A204.1 (cell line): ENCODE measurements at regions not wholly inside any gene's neighbourhood (a gene's known extent, or its start where the extent isn't known, plus 50 kb on each side); places are given as distances from the start of the nearest gene placed in this dataset.

ENCODE experiments used
- FAIRE-seq: peaks from 2 replicates; lab custom pipeline; 2012; peaks lifted over from hg19 to GRCh38; lab: Jason Lieb, UNC

DNA sequence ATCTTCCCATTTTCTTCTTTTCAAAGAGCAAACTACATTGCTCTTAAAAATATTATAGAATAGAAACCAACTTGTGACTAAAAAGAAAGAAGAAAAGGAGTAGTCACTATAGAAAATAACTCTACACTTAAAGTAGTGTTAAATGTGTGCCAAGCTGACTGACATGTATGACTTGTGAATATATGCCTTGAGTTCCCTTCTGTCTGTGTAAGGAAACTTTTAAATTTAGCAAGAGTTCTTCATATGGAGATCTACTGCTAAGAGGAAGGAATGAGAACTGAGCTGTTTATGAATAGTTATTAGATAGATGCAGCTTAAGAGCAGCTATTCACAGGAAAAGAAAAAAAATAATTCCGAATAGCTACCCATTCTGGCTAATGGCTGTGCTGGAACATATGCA is 1221.7 kb upstream of the ZEB2 start:
- FAIRE-seq = no peak

GRCh38 chr2:145741181-145741580 is 1221.3 kb upstream of the ZEB2 start:
- no peak for FAIRE-seq

GRCh38 chr2:145740302-145740701 is 1220.4 kb upstream of the ZEB2 start:
- FAIRE-seq = no peak

- no peak for FAIRE-seq
These were observed 1219.8 kb upstream of the ZEB2 start for GRCh38 chr2:145739681-145740080.

GRCh38 chr2:145736871-145737270 is 1217.0 kb upstream of the ZEB2 start:
- FAIRE-seq = no peak

- no peak for FAIRE-seq
These were observed 1211.5 kb upstream of the ZEB2 start for GRCh38 chr2:145731467-145731866.

DNA sequence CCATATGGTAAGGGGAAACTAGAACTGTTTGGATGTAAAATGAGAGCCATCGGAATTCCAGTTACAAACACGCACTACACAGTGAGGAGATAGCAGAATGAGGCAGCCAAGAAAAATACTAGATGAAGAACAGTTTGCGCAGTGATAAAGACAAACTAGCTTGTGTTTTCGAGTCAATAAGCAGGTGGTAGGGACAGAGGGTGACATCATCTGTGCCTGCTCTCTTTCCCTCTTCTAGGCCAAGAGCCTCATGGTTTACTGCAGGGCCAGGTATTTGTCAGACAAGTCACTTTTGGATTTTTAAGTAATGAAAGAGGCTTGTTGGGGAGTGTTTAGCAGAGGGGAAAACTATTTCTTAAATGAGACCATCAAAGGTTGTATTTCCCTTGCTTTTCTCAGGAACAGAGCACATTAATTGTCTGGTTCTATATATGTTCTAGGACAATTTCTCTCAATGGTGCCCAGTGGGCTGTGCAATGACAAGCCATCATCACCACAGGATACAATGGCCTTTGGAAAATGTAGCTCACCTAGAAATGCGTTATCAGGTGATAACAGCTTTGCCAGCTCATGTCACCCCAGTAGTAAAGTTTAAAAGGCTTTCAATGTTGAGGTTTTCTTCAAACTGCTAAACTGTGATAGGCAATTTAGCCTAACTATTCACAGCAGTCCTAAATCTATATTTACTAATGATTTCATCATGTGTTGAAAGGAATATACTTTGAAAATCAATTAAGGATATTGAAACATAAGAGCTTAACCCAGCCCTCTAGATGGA is 1210.3 kb upstream of the ZEB2 start:
- FAIRE-seq = no peak

DNA sequence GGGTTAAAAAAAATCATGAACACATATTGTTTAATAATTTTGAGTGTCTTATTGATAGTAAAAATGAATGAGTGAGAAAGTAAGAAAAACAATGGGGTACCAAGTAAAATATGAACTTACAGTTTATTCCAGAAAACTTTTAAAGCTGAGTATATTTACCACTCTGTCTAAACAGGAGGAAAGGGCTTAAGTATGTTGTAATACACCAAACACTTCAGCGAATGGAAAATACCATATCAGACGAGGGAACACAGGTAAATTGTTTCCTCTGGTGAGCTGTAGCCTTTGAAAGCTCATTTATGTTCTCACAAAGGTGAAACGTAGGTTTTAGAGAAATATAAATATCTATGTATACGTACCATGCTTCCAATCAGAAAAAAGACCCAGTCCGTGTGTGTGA is 1209.6 kb upstream of the ZEB2 start:
- FAIRE-seq = no peak

DNA sequence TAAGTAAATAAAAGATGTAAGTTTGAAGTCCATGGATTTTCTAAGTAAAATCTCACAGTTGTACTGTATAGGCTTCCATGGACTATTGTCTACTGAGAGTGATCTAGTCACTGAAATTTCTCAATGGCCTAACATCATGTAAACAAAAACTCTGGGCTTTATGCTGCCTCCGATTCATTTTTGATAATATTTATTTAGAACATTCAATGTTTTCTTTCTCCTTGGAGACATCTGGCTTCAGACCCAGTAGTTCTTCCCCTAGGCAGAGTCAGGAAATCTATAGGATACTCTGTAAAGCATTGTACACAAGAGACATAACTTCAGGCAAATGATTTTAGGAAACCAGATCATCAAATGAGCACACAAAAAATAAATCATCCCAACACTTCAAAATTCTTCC is 1208.6 kb upstream of the ZEB2 start:
- FAIRE-seq = no peak

DNA sequence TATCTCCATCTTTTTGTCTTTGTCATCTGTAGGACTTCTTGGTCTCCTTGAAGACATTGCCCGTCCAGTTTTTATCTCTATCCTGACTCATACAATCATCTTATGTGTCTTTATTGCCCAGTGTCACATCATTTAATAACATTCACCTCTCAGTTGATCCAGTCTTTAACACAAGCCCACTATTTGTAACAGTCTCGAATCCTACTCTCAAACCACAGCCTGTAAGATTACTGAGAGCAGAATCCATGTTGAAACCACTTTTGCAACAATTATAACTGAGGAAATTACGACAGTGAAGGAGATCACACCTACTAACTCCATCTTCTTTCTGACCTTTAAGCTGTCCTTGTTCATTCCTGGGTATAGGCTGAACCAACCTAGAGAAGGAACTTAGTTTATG is 1206.0 kb upstream of the ZEB2 start:
- no peak for FAIRE-seq

DNA sequence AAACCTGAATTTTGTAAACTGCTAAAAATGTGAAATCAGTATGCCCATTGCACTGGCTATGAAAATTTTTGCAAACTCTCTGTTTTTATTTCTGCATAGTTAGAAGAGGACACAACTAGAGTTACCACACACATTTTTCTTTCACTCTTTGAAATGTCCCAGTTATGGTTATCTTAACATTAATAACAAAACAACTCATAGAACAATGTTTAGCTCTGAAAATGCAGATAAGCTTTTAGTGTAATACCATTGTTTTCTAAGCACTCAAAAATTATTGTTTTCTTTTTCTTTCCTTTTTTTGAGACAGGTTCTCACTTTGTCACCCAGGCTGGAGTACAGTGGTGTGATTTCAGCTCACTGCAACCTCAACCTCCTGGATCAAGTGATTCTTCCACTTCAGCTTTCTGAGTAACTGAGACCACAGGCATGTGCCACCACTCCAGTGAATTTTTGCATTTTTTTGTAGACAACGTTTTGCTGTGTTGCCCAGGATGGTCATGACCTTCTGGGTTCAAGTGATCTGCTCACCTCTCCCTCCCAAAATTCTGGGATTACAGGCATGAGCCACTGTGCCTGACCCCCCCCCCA is 1204.5 kb upstream of the ZEB2 start:
- FAIRE-seq = no peak

GRCh38 chr2:145723872-145724271 is 1204.0 kb upstream of the ZEB2 start:
- no peak for FAIRE-seq

DNA sequence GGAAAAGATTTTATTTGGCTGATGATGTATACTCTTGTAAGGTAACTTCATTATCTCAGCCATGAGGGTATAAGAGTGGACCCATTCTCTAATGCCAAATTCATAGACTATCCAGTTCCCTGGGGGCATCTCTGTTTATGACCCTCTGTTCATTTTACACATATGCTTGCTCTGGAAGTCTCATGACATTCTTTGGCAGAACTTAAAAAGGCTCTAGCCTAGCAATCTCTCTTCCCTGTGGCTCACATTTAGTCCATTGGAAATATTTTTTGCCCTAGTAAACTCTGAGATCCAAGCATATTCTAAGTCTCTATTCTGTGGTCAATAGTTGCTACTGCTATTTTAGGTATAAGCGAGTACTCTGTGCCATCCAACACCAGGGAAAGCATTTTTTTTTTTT is 1201.8 kb upstream of the ZEB2 start:
- FAIRE-seq = no peak

GRCh38 chr2:145715601-145716000 is 1195.7 kb upstream of the ZEB2 start:
- FAIRE-seq = no peak

GRCh38 chr2:145710303-145710702 is 1190.4 kb upstream of the ZEB2 start:
- no peak for FAIRE-seq

DNA sequence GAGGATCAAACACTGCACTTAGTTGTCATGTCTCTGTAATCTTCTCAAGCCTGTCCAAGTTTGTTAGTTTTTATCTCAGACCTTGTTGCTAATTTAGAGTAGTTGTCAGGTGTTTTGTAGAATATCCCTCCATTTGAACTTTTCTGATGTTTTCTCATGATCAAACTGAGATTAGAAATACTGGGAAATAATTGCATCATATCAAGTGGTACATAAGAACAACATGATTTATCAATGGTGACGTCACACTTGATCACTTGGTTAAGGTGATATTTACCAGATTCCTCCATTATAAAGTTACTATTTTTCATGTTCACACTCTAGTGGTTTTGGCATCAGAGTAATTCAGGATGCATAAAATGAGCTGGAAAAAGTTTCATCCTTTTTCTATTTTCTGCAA is 1182.4 kb upstream of the ZEB2 start:
- FAIRE-seq = no peak

- no peak for FAIRE-seq
These were observed 1173.1 kb upstream of the ZEB2 start for GRCh38 chr2:145692971-145693478.

DNA sequence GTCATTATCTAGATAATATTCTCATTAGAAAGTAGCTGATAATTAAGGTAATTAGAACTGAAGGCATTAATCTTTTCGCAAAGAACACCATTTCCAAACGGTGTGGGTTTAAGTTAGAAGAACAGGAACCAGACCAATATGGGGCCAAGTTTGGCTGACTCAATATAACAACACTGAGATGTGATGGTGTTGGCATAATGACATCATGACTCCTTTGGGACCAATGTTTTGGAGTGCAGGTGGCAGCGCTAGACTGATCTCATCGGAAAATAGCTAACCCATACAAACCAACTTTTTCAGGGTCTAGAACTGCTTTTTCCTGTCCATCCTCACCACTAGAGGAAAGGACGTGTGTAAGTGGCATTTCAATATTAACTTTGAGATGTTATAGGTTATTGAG is 1171.7 kb upstream of the ZEB2 start:
- no peak for FAIRE-seq

- FAIRE-seq = no peak
These were observed 1170.4 kb upstream of the ZEB2 start for GRCh38 chr2:145690183-145690778.

DNA sequence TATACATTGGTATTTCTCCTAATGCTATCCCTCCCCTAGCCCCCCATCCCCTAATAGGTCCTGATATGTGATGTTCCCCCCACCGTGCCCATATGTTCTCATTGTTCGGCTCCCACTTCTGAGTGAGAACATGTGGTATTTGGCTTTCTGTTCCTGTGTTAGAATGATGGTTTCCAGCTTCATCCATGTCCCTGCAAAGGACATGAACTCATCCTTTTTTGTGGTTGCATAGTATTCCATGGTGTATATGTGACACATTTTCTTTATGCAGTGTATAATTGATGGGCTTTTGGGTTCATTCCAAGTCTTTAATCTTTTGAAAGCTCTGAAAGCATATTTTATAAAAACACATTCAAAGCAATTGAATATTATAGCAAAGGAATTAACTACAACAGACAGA is 1169.4 kb upstream of the ZEB2 start:
- FAIRE-seq = no peak

DNA sequence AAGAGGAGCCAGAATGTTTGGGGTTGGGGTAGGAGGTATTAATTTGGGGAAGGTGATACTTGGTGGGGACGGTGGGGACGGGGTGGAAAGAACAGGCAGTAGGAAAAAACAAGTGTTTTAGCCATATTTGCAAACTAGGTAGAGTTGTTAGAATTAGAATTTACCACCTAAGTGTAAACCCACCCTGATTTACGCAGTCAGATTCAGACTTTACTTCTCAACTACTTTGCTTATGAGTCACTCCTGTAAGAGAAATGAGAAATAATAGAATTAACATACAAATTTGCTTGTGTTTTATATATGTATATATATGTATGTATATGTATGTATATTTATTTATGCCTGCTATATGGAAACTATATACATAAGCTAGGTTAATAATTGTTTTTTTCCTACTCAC is 1168.2 kb upstream of the ZEB2 start:
- FAIRE-seq = no peak

DNA sequence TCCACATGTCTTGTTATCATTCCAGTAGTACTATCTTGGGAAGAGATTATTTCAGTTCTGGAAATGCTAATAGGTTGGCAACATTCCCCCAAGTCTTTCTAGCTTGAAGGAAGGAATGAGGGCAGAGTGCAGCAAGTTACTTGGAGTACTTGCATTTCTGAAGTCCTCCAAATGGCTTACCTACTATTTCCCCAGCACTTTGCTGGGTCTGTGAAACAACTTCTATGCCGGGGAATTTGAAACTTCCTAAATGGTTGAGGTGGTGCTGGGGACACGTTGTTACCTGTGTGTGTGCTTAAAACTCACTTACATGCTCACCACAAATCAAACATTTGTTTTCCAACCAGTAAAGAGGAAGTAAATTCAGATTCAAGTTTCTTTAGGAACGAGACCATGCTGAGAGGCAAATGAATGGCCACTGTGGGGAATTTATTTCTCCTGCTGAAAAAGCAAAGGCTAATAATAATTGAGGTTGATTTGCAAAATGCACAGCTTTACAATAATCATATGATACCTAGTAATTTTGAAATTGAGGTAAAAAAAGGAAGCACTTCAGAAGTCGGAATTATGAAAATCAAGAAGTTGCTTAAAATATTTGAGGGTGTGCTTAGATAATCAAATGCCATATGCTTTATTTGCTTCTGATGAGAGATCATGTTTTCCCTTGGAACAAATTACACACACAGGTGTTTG is 1167.7 kb upstream of the ZEB2 start:
- FAIRE-seq = no peak
